Stimulated activated CD4-positive, alpha-beta T cell treated with anti-CD3 and anti-CD28 coated beads, Interleukin-1b, Interleukin-23, amount 100 ng/mL, for 24 hours (primary cell): ENCODE measurements at regions not wholly inside any gene's neighbourhood (a gene's known extent, or its start where the extent isn't known, plus 50 kb on each side); places are given as distances from the start of the nearest gene placed in this dataset.
"Not testable (repeated sequence)": the region's sequence is repeated elsewhere in the genome, so short reads cannot be mapped to it uniquely, and the experiment has no call there.

Experiments
- DNase-seq, 4 experiments: peaks; one replicate each; pipeline ENCODE4 v3.0.0-alpha.2; 2020; ENCODE audit warnings: low read depth in 4 of 4, low spot score in 1 of 4

DNA sequence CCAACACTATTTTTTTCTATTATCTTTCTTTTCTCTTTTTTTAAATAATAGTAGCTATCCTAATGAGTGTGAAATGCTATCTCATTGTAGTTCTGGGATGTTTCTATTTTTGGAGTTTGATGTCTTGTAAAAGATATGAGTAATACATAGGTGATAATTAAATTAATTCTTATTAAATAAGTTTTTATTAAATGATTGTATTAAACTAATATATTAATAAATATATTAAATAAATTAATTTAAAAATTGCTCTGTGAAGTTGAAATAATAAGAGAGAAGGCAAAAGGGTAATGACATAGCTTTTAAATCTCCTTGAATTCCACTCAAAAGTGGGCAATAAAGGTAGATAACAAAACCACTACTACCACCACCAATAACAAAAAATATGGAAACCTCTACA is 230.2 kb upstream of the SSTR1 start:
- no peak for DNase-seq

GRCh38 chr14:37985826-37986470 is 221.8 kb upstream of the SSTR1 start:
- peak; percentile 13 to 21 (median 15) for DNase-seq

- DNase-seq, result no peak
These were observed 219.2 kb upstream of the SSTR1 start for GRCh38 chr14:37988472-37988871.

GRCh38 chr14:37991027-37991426 is 216.7 kb upstream of the SSTR1 start:
- DNase-seq, result no peak

- DNase-seq, result no peak
These were observed 215.2 kb upstream of the SSTR1 start for GRCh38 chr14:37992499-37992898.

DNA sequence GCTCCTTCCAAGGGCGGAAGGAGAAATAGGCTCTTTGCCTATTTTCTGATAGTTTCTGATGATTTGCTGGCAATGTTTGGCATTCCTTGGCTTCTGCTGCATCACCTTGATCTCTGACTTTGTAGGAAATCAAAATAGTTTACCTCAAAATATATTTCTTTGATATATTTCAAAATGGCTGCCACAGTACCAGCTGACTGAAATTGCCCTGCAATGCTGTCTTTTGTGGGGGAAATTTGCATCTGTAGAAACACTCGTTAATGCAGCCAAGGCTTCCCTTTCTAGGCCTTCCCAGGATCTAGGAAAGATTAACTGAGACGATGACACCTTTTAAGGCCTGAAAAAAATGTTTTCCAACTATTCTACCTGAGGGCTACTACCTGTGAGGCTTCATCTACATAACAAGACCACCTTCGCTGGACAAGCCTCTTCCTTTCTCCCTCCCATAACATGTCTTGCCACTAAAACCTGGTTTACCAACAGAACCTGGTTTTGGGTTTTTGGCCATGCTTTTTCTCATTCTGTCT is 212.8 kb upstream of the SSTR1 start:
- DNase-seq, result no peak

DNA sequence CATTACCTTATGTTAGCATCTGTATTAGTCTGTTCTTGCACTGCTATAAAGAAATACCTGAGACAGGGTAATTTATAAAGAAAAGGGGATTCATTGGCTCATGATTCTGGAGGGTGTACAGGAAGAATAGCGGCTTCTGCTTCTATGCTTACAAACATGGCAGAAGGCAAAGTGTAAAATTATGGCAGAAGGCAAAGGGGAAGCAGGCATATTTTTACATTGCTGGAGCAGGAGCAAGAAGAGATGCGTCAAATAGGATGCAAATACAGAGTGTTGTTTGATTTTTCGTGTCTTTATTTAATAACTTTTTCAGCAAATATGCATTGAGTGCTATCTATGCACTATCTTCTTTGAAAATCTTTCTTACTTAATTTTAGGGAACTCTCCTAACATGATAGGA is 210.7 kb upstream of the SSTR1 start:
- DNase-seq, result no peak

- no peak for DNase-seq
These were observed 207.4 kb upstream of the SSTR1 start for GRCh38 chr14:38000340-38000739.

DNA sequence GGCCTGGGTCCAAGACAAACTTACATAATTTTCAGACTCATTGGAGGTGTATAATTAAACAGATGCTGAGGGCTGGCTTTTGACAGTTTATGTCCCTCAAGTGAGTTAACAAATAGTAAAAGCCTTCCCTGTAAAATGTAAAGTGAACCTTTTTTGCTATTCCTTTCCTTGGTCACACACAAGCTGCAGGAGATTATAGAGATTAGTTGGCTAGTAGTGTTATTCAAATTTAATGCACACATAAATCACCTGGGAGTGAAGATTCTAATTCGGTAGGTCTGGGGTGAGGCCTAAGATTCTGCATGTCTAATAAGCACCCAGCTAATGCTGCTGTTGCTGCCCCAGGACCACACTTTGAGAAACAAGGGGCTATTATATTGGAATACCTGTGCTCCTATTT is 206.2 kb upstream of the SSTR1 start:
- DNase-seq, result no peak

GRCh38 chr14:38003746-38004609 is 203.7 kb upstream of the SSTR1 start:
- DNase-seq, result no peak

- no peak for DNase-seq
These were observed 203.2 kb upstream of the SSTR1 start for GRCh38 chr14:38004610-38004879.

DNA sequence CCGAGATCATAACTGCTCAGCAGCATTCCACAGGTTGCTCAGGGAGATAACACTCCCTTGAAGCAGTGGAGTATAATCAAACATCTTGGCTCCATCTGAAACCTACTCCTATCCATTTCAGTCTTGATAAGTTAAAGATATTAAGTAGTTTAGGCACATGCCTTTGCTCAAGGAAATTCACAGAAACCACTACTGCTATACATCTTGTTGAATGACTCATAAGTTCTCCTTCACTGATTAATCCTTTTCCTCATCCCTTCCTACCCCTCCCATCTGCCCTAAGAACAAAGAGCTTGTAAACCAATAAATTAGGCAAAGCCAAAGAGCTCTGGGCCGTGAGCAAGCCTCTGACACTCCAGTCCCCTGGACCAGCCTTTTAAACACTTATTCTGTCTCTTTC is 196.5 kb upstream of the SSTR1 start:
- not testable (repeated sequence) for DNase-seq

- no peak for DNase-seq
These were observed 195.6 kb upstream of the SSTR1 start for GRCh38 chr14:38012056-38012455.

GRCh38 chr14:38016497-38016896 is 191.2 kb upstream of the SSTR1 start:
- DNase-seq, result no peak

DNA sequence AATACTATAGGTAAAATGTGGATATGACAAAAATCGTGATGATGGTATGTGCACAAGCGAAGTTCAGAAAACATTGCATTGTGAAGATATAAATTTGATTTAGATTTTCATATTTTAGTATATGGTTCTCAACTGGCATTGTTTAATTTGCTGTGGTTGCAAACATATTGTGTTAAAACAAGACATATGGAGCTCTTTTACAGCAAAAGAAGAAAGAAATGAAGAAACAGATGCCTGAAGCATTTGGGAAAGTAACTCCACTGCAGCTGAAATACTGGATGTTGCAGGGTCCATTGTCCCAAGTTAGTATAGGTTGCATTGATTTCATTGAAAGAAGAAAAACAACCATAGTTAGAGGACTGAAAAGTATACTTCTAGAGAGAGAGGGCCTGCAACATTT is 185.8 kb upstream of the SSTR1 start:
- DNase-seq, result no peak

DNA sequence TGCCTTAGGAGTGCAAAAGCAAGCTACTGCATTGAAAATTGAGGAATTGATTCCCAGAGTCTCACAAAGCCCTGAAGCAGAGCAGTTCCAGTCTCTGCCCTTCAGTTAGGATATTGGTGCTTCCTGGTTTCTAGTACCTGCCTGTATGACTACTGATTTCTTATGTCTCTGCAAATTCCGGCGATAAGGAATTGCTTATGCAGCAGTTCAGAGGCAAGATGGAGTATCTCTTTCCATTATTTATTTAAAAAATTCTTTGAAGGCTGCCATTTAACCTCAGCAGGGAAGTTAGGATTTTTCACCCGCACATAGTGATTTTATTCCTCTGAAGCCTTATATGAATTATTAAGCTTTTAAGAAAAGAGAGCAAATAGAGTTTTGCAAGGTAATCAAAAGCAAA is 184.9 kb upstream of the SSTR1 start:
- DNase-seq, result no peak

GRCh38 chr14:38038171-38038570 is 169.5 kb upstream of the SSTR1 start:
- DNase-seq, result no peak

DNA sequence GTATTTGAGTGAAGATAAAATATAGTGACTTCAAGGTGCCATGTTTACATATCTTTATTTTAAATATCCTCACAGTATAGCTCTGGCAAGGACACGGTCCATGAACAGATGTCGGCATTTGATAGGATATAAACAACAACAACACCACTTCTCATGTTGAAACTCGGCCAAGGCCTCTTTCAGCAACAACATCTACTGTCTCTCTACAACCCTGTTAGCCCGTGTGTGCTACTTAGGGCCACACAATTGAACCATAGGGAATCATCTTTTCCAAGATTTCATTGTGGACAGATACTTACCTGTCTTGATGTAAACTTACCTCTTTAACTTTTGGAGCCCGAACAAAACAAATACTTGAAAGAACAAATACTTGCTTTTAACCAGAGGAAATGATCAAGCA is 168.7 kb upstream of the SSTR1 start:
- no peak for DNase-seq

DNA sequence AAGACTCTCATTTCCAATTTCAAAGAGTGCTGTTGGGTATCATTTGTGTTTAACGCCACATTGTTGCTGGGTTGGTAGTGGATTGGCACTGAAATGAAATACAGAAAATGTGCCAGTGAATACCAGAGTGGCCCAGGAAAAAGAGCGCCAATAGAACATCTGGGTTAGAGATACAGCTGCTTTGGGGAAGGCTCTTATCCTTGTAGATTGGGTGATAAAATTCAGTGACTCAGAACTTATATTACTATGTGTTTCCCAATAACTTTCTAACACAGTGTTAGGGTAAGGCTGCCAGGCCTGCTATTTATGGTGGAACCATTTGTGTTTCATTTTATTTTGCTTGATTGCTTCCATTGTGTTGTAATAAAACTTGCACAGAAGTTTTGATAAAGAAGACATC is 168.2 kb upstream of the SSTR1 start:
- no peak for DNase-seq

GRCh38 chr14:38040411-38040810 is 167.3 kb upstream of the SSTR1 start:
- no peak for DNase-seq

- no peak for DNase-seq
These were observed 165.4 kb upstream of the SSTR1 start for GRCh38 chr14:38042322-38042721.

DNA sequence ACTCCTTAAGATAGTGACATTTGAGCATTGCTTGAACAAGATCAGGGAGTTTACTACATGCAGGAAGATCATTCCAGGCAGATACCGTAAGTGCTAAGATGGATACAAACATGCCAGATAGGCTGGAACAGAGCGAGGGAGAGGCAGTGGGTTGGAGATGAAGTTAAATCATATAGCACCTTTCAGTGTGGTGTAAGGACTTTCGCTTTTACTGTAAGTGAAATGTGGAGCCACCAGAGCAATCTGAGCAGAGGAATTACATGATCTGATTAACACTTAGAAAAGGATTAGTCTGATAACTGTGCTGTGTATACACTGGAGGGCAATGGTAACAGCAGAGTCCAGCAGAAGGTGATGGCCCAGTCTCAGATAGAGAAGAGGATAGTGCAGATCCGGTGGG is 163.0 kb upstream of the SSTR1 start:
- DNase-seq, result no peak

- no peak for DNase-seq
These were observed 162.2 kb upstream of the SSTR1 start for GRCh38 chr14:38045461-38045860.
